GM12875 (cell line): ENCODE measurements at regions not wholly inside any gene's neighbourhood (a gene's known extent, or its start where the extent isn't known, plus 50 kb on each side); places are given as distances from the start of the nearest gene placed in this dataset.

Source experiments
- H3K4me3 ChIP-seq: one replicate; pipeline ENCODE4 v1.5.1; 2011; ENCODE audit warnings: low read depth, low read length, control low read depth
- CTCF ChIP-seq: IDR thresholded peaks from 2 replicates; pipeline ENCODE4 v1.5.1; 2011; ENCODE audit warnings: low read depth, mild to moderate bottlenecking, control low read depth, inconsistent platforms, low read length, moderate library complexity, borderline replicate concordance; ENCODE audit not compliant: insufficient read depth

GRCh38 chr13:104817271-104817670 is 1718.2 kb downstream of the EFNB2 start:
- TF ChIP-seq CTCF: no peak
- no peak overlapping the region for H3K4me3 ChIP-seq

- no peak for TF ChIP-seq CTCF
- H3K4me3 ChIP-seq: no peak overlapping the region
These were observed 1718.7 kb downstream of the EFNB2 start for GRCh38 chr13:104816726-104817125.

GRCh38 chr13:104810242-104810641 is 1725.2 kb downstream of the EFNB2 start:
- no peak overlapping the region for H3K4me3 ChIP-seq
- no peak for TF ChIP-seq CTCF

- TF ChIP-seq CTCF: no peak
- no peak overlapping the region for H3K4me3 ChIP-seq
These were observed 1726.0 kb downstream of the EFNB2 start for GRCh38 chr13:104809483-104809882.

- H3K4me3 ChIP-seq: no peak overlapping the region
- no peak for TF ChIP-seq CTCF
These were observed 1730.1 kb downstream of the EFNB2 start for GRCh38 chr13:104805346-104805745.

- no peak for TF ChIP-seq CTCF
- no peak overlapping the region for H3K4me3 ChIP-seq
These were observed 1732.9 kb upstream of the SLC10A2 start for GRCh38 chr13:104799152-104799551.

- no peak for TF ChIP-seq CTCF
- no peak overlapping the region for H3K4me3 ChIP-seq
These were observed 1732.3 kb upstream of the SLC10A2 start for GRCh38 chr13:104798486-104798885.
